Liver (tissue), 8 donors: ENCODE measurements at regions not wholly inside any gene's neighbourhood (a gene's known extent, or its start where the extent isn't known, plus 50 kb on each side); places are given as distances from the start of the nearest gene placed in this dataset.
"Not testable (repeated sequence)": the region's sequence is repeated elsewhere in the genome, so short reads cannot be mapped to it uniquely, and the experiment has no call there.

Experiments
- DNase-seq: peaks from one replicate; pipeline ENCODE4 v3.0.0-alpha.2; 2017; ENCODE audit warnings: low spot score
- H3K27ac ChIP-seq, 2 donors: one replicate each; pipeline ENCODE4 v1.7.0; 2013; ENCODE audit warnings: inconsistent platforms in 2 of 2, low read length in 2 of 2, control low read depth in 1 of 2, low read depth in 1 of 2, mild to moderate bottlenecking in 1 of 2
- H3K27me3 ChIP-seq, 4 donors: one replicate each; pipeline versions ENCODE4 v1.6.1 to v1.7.0; 2013; ENCODE audit warnings: low read length in 3 of 4, inconsistent platforms in 1 of 4, mild to moderate bottlenecking in 1 of 4, moderate library complexity in 1 of 4; ENCODE audit not compliant: control insufficient read depth in 4 of 4, insufficient read depth in 4 of 4
- H3K36me3 ChIP-seq, 4 donors: one replicate each; pipeline versions ENCODE4 v1.6.1 to v1.7.0; 2013; ENCODE audit warnings: low read length in 3 of 4, mild to moderate bottlenecking in 3 of 4, low read depth in 1 of 4, moderate library complexity in 1 of 4; ENCODE audit not compliant: control insufficient read depth in 4 of 4, insufficient read depth in 3 of 4
- H3K4me1 ChIP-seq, 4 donors: one replicate each; pipeline versions ENCODE4 v1.6.1 to v1.7.0; 2013; ENCODE audit warnings: low read length in 3 of 4, mild to moderate bottlenecking in 3 of 4, moderate library complexity in 1 of 4; ENCODE audit not compliant: control insufficient read depth in 4 of 4, insufficient read depth in 4 of 4
- H3K4me3 ChIP-seq, 3 donors: one replicate each; pipeline versions ENCODE4 v1.6.1 to v1.7.0; 2013; ENCODE audit warnings: low read length in 3 of 3, control low read depth in 1 of 3, low read depth in 1 of 3, mild to moderate bottlenecking in 1 of 3
- H3K9ac ChIP-seq, 2 donors: one replicate each; pipeline ENCODE4 v1.7.0; 2013; ENCODE audit warnings: low read length in 2 of 2, mild to moderate bottlenecking in 2 of 2, moderate library complexity in 2 of 2, control low read depth in 1 of 2, low read depth in 1 of 2
- H3K9me3 ChIP-seq, 4 donors: one replicate each; pipeline versions ENCODE4 v1.6.1 to v1.7.0; 2013; ENCODE audit warnings: low read length in 3 of 4; ENCODE audit not compliant: control insufficient read depth in 4 of 4
- ATF3 ChIP-seq: IDR thresholded peaks from 2 replicates; pipeline ENCODE4 v1.6.1; 2016; ENCODE audit warnings: antibody characterized with exemption
- CTCF ChIP-seq: fragments of 150-350 bp; IDR thresholded peaks from 2 replicates; pipeline ENCODE4 v1.5.1; 2017; ENCODE audit warnings: improper control_type of control experiment, low read depth, low read length; ENCODE audit not compliant: missing input control
- EGR1 ChIP-seq, 2 donors: IDR thresholded peaks; 2 replicates each; pipeline ENCODE4 v1.6.1; 2016 to 2018; ENCODE audit warnings: antibody characterized with exemption in 2 of 2, low read depth in 2 of 2
- FOXA1 ChIP-seq: IDR thresholded peaks from 2 replicates; pipeline ENCODE4 v1.6.1; 2016; ENCODE audit warnings: antibody characterized with exemption
- GABPA ChIP-seq, 2 donors: IDR thresholded peaks in 1 of 2; conservative IDR thresholded peaks in 1 of 2; 2 replicates each; pipeline ENCODE4 v1.6.1; 2016; ENCODE audit warnings: antibody characterized with exemption in 2 of 2, mild to moderate bottlenecking in 1 of 2, moderate library complexity in 1 of 2
- HNF4A ChIP-seq, 2 donors: conservative IDR thresholded peaks; 2 replicates each; pipeline ENCODE4 v1.6.1; 2016; ENCODE audit warnings: antibody characterized with exemption in 2 of 2, mild to moderate bottlenecking in 2 of 2
- HNF4G ChIP-seq: IDR thresholded peaks from 2 replicates; pipeline ENCODE4 v1.6.1; 2016; ENCODE audit warnings: antibody characterized with exemption
- JUND ChIP-seq, 2 donors: IDR thresholded peaks; 2 replicates each; pipeline ENCODE4 v1.6.1; 2016; ENCODE audit warnings: antibody characterized with exemption in 2 of 2
- MAX ChIP-seq: IDR thresholded peaks from 2 replicates; pipeline ENCODE4 v1.6.1; 2016; ENCODE audit warnings: antibody characterized with exemption
- NR2F2 ChIP-seq: IDR thresholded peaks from 2 replicates; pipeline ENCODE4 v1.6.1; 2016; ENCODE audit warnings: antibody characterized with exemption
- RAD21 ChIP-seq, 2 donors: IDR thresholded peaks; 2 replicates each; pipeline ENCODE4 v1.6.1; 2016; ENCODE audit warnings: antibody characterized with exemption in 2 of 2, mild to moderate bottlenecking in 2 of 2
- REST ChIP-seq: IDR thresholded peaks from 2 replicates; pipeline ENCODE4 v1.6.1; 2016; ENCODE audit warnings: antibody characterized with exemption, mild to moderate bottlenecking
- RXRA ChIP-seq, 2 donors: IDR thresholded peaks; 2 replicates each; pipeline ENCODE4 v1.6.1; 2017 to 2018; ENCODE audit warnings: antibody characterized with exemption in 2 of 2, mild to moderate bottlenecking in 1 of 2
- SP1 ChIP-seq: IDR thresholded peaks from 2 replicates; pipeline ENCODE4 v1.6.1; 2018; ENCODE audit warnings: antibody characterized with exemption, mild to moderate bottlenecking
- ZBTB33 ChIP-seq: IDR thresholded peaks from 2 replicates; pipeline ENCODE4 v1.6.1; 2016; ENCODE audit warnings: antibody characterized with exemption
- WGBS: extraction: QIAGEN DNeasy Blood & Tissue Kit; methylation state at CpG from one replicate; pipeline ENCODE4 v1.1.7; 2013; 5-methylcytosine and 5-hydroxymethylcytosine counted together
- donor health status: healthy.
- donor health status: healthy.
- donor health status: healthy.
- donor health status: healthy.
- donor health status: healthy.

- no peak overlapping the region for H3K4me3 ChIP-seq
- WGBS, result 94% methylated on average over 9 of the region's 9 CpGs
- H3K27ac ChIP-seq, result no peak overlapping the region
Observed at GRCh38 chr13:107608736-107609135, 606.6 kb downstream of the LIG4 start.

GRCh38 chr13:107600971-107601370 is 614.4 kb downstream of the LIG4 start:
- no peaks in the 10 kb centered on the region for H3K36me3 ChIP-seq
- no peak overlapping the region for H3K27ac ChIP-seq
- H3K27me3 ChIP-seq, result no peaks in the 10 kb centered on the region
- DNase-seq, result no peak
- H3K4me3 ChIP-seq, result no peak overlapping the region
- H3K9ac ChIP-seq, result no peak overlapping the region
- no peaks in the 10 kb centered on the region for H3K4me1 ChIP-seq
- no peaks in the 10 kb centered on the region for H3K9me3 ChIP-seq
- 82% methylated on average over 4 of the region's 4 CpGs for WGBS
- TF ChIP-seq SP1 (no peak), ATF3 (no peak), ZBTB33 (no peak), NR2F2 (no peak), CTCF (no peak), MAX (no peak)

More at GRCh38 chr13:107608736-107609135, 606.6 kb downstream of the LIG4 start:
- TF ChIP-seq FOXA1 (no peak), JUND (IDR thresholded peaks at IDR 0.05) (no peak), RAD21 (IDR thresholded peaks at IDR 0.05) (no peak), GABPA (IDR thresholded peaks at IDR 0.05 in 1 of 2, conservative IDR thresholded peaks at IDR 0.05 in 1 of 2) (no peak)
- DNase-seq, result no peak
- Histone ChIP-seq H3K4me1 (no peaks in the 10 kb centered on the region), H3K9me3 (no peaks in the 10 kb centered on the region), H3K9ac (no peak overlapping the region), H3K36me3 (no peaks in the 10 kb centered on the region), H3K27me3 (no peaks in the 10 kb centered on the region)

GRCh38 chr13:107596306-107596705 is 619.0 kb downstream of the LIG4 start:
- H3K36me3 ChIP-seq, H3K9me3 ChIP-seq, DNase-seq, H3K4me3 ChIP-seq, H3K4me1 ChIP-seq, H3K27ac ChIP-seq, H3K27me3 ChIP-seq, H3K9ac ChIP-seq: not testable (repeated sequence)
- 72% methylated on average over 5 of the region's 5 CpGs for WGBS

GRCh38 chr13:107590556-107590955 is 624.8 kb downstream of the LIG4 start:
- Histone ChIP-seq H3K4me3 (no peak overlapping the region), H3K27ac (no peak overlapping the region), H3K36me3 (no peaks in the 10 kb centered on the region), H3K9ac (no peak overlapping the region), H3K27me3 (no peaks in the 10 kb centered on the region), H3K4me1 (no peaks in the 10 kb centered on the region), H3K9me3 (no peaks in the 10 kb centered on the region)
- no peak for DNase-seq
- WGBS, result 83% methylated on average over 3 of the region's 3 CpGs
- TF ChIP-seq REST (no peak), EGR1 (IDR thresholded peaks at IDR 0.05; ENCODE audit: low read depth in 2 of 2) (no peak), HNF4G (no peak), ZBTB33 (no peak), RXRA (IDR thresholded peaks at IDR 0.05) (no peak), HNF4A (conservative IDR thresholded peaks at IDR 0.05) (no peak), SP1 (no peak)
